ENCODE measurements at regions not wholly inside any gene's neighbourhood (a gene's known extent, or its start where the extent isn't known, plus 50 kb on each side); places are given as distances from the start of the nearest gene placed in this dataset.

- DNase-seq (ENCODE audit: low read depth) = no peak
These were observed 242.6 kb downstream of the PTPRU start for GRCh38 chr1:29478879-29479278.

- no peak for DNase-seq (ENCODE audit: low read depth)
These were observed 241.9 kb downstream of the PTPRU start for GRCh38 chr1:29478151-29478791.

GRCh38 chr1:29475326-29475725 lies 239.0 kb downstream of the PTPRU start:
- DNase-seq (ENCODE audit: low read depth) = no peak

- DNase-seq (ENCODE audit: low read depth) = no peak
These were observed 238.2 kb downstream of the PTPRU start for GRCh38 chr1:29474274-29475244.

- DNase-seq (ENCODE audit: low read depth) = no peak
These were observed 237.0 kb downstream of the PTPRU start for GRCh38 chr1:29473161-29473855.

GRCh38 chr1:29471487-29472313 lies 235.4 kb downstream of the PTPRU start:
- DNase-seq (ENCODE audit: low read depth) = no peak

- no peak for DNase-seq (ENCODE audit: low read depth)
These were observed 234.4 kb downstream of the PTPRU start for GRCh38 chr1:29470788-29471119.

GRCh38 chr1:29470087-29470787 lies 233.9 kb downstream of the PTPRU start:
- DNase-seq (ENCODE audit: low read depth) = no peak

GRCh38 chr1:29469457-29469856 lies 233.1 kb downstream of the PTPRU start:
- peak; percentile 43 for DNase-seq (ENCODE audit: low read depth)

- DNase-seq (ENCODE audit: low read depth) = no peak
These were observed 231.9 kb downstream of the PTPRU start for GRCh38 chr1:29467989-29468900.

GRCh38 chr1:29466258-29466657 lies 229.9 kb downstream of the PTPRU start:
- DNase-seq (ENCODE audit: low read depth) = no peak

- peak; percentile 8 for DNase-seq (ENCODE audit: low read depth)
These were observed 229.4 kb downstream of the PTPRU start for GRCh38 chr1:29465755-29466154.

GRCh38 chr1:29462096-29462495 lies 225.8 kb downstream of the PTPRU start:
- no peak for DNase-seq (ENCODE audit: low read depth)

GRCh38 chr1:29461115-29461739 lies 224.9 kb downstream of the PTPRU start:
- DNase-seq (ENCODE audit: low read depth) = no peak

GRCh38 chr1:29460694-29461093 lies 224.4 kb downstream of the PTPRU start:
- no peak for DNase-seq (ENCODE audit: low read depth)

- DNase-seq (ENCODE audit: low read depth) = no peak
These were observed 223.8 kb downstream of the PTPRU start for GRCh38 chr1:29460041-29460610.

- DNase-seq (ENCODE audit: low read depth) = no peak
These were observed 223.3 kb downstream of the PTPRU start for GRCh38 chr1:29459620-29459945.

- no peak for DNase-seq (ENCODE audit: low read depth)
These were observed 222.7 kb downstream of the PTPRU start for GRCh38 chr1:29458737-29459619.

Data from LHCN-M2 (cell line).